Smooth muscle cell (in vitro differentiated cells): ENCODE measurements at regions not wholly inside any gene's neighbourhood (a gene's known extent, or its start where the extent isn't known, plus 50 kb on each side); places are given as distances from the start of the nearest gene placed in this dataset.

ENCODE experiments used
- DNase-seq: peaks from one replicate; lab custom pipeline; 2025; ENCODE audit not compliant: unreplicated experiment; lab: John Stamatoyannopoulos, UW
- H2AFZ ChIP-seq: fragments of 200-600 bp; sonication (generic); 2 replicates; pipeline ENCODE4 v1.6.0; 2016; ENCODE audit warnings: antibody characterized with exemption, low read depth, mild to moderate bottlenecking
- H3F3A ChIP-seq: fragments of 200-600 bp; sonication (generic); 2 replicates; pipeline ENCODE4 v1.6.0; 2017; ENCODE audit warnings: antibody characterized with exemption, low read depth
- H3K27ac ChIP-seq: fragments of 200-600 bp; sonication (generic); 2 replicates; pipeline ENCODE4 v1.5.1; 2016; ENCODE audit warnings: low read depth, mild to moderate bottlenecking
- H3K27me3 ChIP-seq: fragments of 200-600 bp; sonication (generic); 2 replicates; pipeline ENCODE4 v1.6.1; 2016; ENCODE audit warnings: low read depth, mild to moderate bottlenecking
- H3K36me3 ChIP-seq: fragments of 200-600 bp; sonication (generic); 2 replicates; pipeline ENCODE4 v1.5.1; 2016; ENCODE audit warnings: low read depth
- H3K4me1 ChIP-seq: fragments of 200-600 bp; sonication (generic); 2 replicates; pipeline ENCODE4 v1.5.1; 2016; ENCODE audit warnings: low read depth
- H3K4me2 ChIP-seq: fragments of 200-600 bp; sonication (generic); 2 replicates; pipeline ENCODE4 v1.6.0; 2016; ENCODE audit warnings: mild to moderate bottlenecking
- H3K4me3 ChIP-seq: fragments of 200-600 bp; sonication (generic); 2 replicates; pipeline ENCODE4 v1.5.1; 2016; ENCODE audit warnings: mild to moderate bottlenecking
- H3K79me2 ChIP-seq: fragments of 200-600 bp; sonication (generic); 2 replicates; pipeline ENCODE4 v1.6.0; 2016; ENCODE audit warnings: low read depth, mild to moderate bottlenecking
- H3K9ac ChIP-seq: fragments of 200-600 bp; sonication (generic); 2 replicates; pipeline ENCODE4 v1.6.0; 2016; ENCODE audit warnings: low read depth
- H3K9me3 ChIP-seq: fragments of 200-600 bp; sonication (generic); replicated peaks from 2 replicates; pipeline ENCODE4 v1.5.1; 2016; ENCODE audit warnings: low read depth
- H4K20me1 ChIP-seq: fragments of 200-600 bp; sonication (generic); 2 replicates; pipeline ENCODE4 v1.6.0; 2016; ENCODE audit warnings: low read depth
- CTCF ChIP-seq: fragments of 200-600 bp; sonication (generic); IDR thresholded peaks from 2 replicates; pipeline ENCODE4 v1.5.1; 2017; ENCODE audit warnings: borderline replicate concordance, mild to moderate bottlenecking, antibody characterized with exemption; ENCODE audit not compliant: insufficient read depth, poor library complexity, severe bottlenecking
- WGBS: methylation state at CpG from one replicate; pipeline ENCODE4 v1.1.7; 2016; ENCODE audit warnings: low lambda C conversion rate; 5-methylcytosine and 5-hydroxymethylcytosine counted together

DNA sequence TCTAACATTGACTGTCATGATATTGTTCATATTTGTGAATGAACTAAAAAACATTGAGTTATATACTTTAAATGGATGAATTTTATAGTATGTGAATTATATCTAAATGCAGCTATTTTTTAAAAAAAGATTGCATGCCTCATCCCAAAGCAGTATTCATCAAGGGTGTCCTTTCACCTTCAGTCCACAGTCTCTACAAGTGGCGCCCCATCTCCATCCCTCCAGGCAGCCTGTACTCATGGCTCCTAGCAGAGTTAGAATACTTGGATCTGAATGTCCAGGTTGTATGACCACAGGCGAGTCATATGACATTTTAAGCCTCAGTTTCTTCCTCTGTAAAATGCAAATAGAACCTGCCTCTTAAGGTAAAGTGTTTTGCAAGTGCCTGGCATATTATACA lies 69.8 kb downstream of the TMEM100 start:
- H3K36me3 ChIP-seq, result no peaks in the 10 kb centered on the region
- DNase-seq, result no peak
- H3K4me1 ChIP-seq, result no peaks in the 10 kb centered on the region
- 93% methylated on average over 2 of the region's 2 CpGs for WGBS
- H3K4me3 ChIP-seq, result no peak overlapping the region
- H3K27me3 ChIP-seq, result no peaks in the 10 kb centered on the region
- H3F3A ChIP-seq, result no peaks in the 10 kb centered on the region
- H2AFZ ChIP-seq, result no peak overlapping the region
- no peak overlapping the region for H3K9ac ChIP-seq
- H3K9me3 ChIP-seq, result no peaks in the 10 kb centered on the region
- H3K79me2 ChIP-seq, result no peaks in the 10 kb centered on the region
- no peaks in the 10 kb centered on the region for H4K20me1 ChIP-seq
- H3K27ac ChIP-seq, result no peak overlapping the region
- H3K4me2 ChIP-seq, result no peak overlapping the region
- TF ChIP-seq CTCF, result no peak

- Histone ChIP-seq H3K4me2 (no peak overlapping the region), H3K27me3 (no peaks in the 10 kb centered on the region), H3F3A (no peaks in the 10 kb centered on the region), H3K9me3 (no peaks in the 10 kb centered on the region), H3K79me2 (no peaks in the 10 kb centered on the region), H3K27ac (no peak overlapping the region), H4K20me1 (no peaks in the 10 kb centered on the region), H3K4me3 (no peak overlapping the region), H2AFZ (no peak overlapping the region), H3K9ac (no peak overlapping the region), H3K36me3 (no peaks in the 10 kb centered on the region), H3K4me1 (no peaks in the 10 kb centered on the region)
- DNase-seq, result no peak
- TF ChIP-seq CTCF, result no peak
- 78% methylated on average over 2 of the region's 2 CpGs for WGBS
Measured at GRCh38 chr17:55652114-55652823, 70.4 kb downstream of the TMEM100 start.

DNA sequence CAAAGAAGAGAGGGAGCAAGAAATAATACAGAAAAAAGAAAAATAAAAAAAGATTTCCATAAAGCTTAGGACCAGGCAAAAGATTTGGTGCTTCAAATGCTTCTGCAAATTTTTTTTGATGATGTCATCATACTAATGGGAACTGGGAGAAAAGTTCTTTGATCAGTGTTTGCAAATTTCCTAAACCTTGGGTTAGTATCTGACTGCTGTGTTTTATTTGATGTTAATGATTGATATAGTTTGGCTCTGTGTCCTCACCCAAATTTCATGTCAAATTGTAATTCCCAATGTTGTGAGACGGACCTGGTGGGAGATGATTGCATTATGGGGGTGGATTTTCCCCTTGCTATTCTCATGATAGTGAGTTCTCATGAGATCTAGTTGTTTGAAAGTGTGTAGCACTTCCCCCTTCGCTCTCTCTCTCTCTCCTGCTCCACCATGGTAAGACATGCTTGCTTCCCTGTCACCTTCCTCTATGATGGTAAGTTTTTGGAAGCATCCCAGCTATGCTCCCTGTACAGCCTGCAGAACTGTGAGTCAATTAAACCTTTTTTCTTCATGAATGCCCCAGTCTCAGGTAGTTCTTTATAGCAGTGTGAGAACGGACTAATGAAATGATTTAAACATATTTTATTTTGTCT lies 72.6 kb downstream of the TMEM100 start:
- no peak for DNase-seq
- Histone ChIP-seq H3K4me1 (no peaks in the 10 kb centered on the region), H3K9me3 (no peaks in the 10 kb centered on the region), H3K4me2 (no peak overlapping the region), H4K20me1 (no peaks in the 10 kb centered on the region), H3K27me3 (no peaks in the 10 kb centered on the region), H3K36me3 (no peaks in the 10 kb centered on the region), H3F3A (no peaks in the 10 kb centered on the region), H3K9ac (no peak overlapping the region), H3K27ac (no peak overlapping the region), H3K4me3 (no peak overlapping the region), H3K79me2 (no peaks in the 10 kb centered on the region), H2AFZ (no peak overlapping the region)
- TF ChIP-seq CTCF, result no peak
- 96% methylated on average over 3 of the region's 3 CpGs for WGBS

DNA sequence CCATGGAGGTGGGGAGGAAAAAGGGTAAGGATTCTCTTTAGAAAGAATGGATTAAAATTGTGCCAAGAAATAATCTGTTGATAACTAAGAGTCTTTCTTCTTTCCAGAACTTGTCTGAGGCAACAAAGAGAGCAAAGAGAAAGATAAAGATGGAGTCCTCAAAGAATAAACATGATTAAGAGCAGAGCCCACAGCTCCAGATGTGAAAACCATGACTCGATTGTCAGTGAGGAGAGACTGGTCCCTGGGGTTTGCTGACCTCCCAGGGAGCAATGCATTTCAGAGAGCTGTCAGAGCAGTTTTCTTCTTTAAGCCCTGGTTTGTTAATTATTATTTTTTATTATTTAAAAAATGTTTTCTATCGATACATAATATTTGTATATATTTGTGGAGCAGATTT lies 74.6 kb downstream of the TMEM100 start:
- Histone ChIP-seq H3K27ac (no peak overlapping the region), H3K27me3 (no peaks in the 10 kb centered on the region), H3F3A (no peaks in the 10 kb centered on the region), H3K4me3 (no peak overlapping the region), H3K9ac (no peak overlapping the region), H3K79me2 (no peaks in the 10 kb centered on the region), H4K20me1 (no peaks in the 10 kb centered on the region), H3K9me3 (no peaks in the 10 kb centered on the region), H3K4me2 (peak overlapping the region; percentile 27), H3K4me1 (no peaks in the 10 kb centered on the region), H3K36me3 (no peaks in the 10 kb centered on the region), H2AFZ (no peak overlapping the region)
- DNase-seq, result no peak
- no peak for TF ChIP-seq CTCF
- 53% methylated on average over 2 of the region's 2 CpGs for WGBS
